ENCODE measurements at regions not wholly inside any gene's neighbourhood (a gene's known extent, or its start where the extent isn't known, plus 50 kb on each side); places are given as distances from the start of the nearest gene placed in this dataset.

DNA sequence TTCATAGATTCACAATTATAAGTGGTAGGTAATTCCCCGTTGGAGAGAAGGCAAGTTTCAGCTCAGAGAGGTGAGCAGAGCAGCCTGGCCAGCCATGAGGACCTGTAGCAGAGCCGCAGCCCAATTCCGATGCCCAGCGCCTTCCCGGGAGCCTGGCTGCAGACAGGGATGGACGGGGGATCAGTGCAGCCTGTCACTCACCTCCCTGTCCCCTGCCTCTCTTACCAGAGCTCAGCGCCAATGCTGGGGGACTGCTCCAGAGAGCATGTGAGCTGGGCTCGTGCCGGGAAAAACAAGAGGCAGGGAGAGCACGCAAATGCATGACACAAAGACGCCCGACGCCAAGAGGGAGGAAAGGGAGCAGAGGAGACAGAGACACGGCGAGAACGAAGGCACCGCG lies 231.9 kb downstream of the BCL11B start:
- Histone ChIP-seq H3K36me3 (no peaks in the 10 kb centered on the region), H3K4me3 (no peak overlapping the region), H3K27me3 (no peaks in the 10 kb centered on the region), H3K27ac (no peak overlapping the region), H3K9me3 (no peaks in the 10 kb centered on the region), H3K4me1 (peaks cover 0 to 3% of the 10 kb centered on the region in 2 donors)
- intact Hi-C loops (cut with DNase I; ENCODE audit: low total_unique reads): no loop called here
- no peak for DNase-seq (ENCODE audit: low spot score in 2 of 2)
- TF ChIP-seq, protein P1, sequence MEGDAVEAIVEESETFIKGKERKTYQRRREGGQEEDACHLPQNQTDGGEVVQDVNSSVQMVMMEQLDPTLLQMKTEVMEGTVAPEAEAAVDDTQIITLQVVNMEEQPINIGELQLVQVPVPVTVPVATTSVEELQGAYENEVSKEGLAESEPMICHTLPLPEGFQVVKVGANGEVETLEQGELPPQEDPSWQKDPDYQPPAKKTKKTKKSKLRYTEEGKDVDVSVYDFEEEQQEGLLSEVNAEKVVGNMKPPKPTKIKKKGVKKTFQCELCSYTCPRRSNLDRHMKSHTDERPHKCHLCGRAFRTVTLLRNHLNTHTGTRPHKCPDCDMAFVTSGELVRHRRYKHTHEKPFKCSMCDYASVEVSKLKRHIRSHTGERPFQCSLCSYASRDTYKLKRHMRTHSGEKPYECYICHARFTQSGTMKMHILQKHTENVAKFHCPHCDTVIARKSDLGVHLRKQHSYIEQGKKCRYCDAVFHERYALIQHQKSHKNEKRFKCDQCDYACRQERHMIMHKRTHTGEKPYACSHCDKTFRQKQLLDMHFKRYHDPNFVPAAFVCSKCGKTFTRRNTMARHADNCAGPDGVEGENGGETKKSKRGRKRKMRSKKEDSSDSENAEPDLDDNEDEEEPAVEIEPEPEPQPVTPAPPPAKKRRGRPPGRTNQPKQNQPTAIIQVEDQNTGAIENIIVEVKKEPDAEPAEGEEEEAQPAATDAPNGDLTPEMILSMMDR (IDR thresholded peaks at IDR 0.05): no peak
- TF ChIP-seq POLR2AphosphoS5 (IDR thresholded peaks at IDR 0.05): no peak
- TF ChIP-seq POLR2A (IDR thresholded peaks at IDR 0.05): no peak

DNA sequence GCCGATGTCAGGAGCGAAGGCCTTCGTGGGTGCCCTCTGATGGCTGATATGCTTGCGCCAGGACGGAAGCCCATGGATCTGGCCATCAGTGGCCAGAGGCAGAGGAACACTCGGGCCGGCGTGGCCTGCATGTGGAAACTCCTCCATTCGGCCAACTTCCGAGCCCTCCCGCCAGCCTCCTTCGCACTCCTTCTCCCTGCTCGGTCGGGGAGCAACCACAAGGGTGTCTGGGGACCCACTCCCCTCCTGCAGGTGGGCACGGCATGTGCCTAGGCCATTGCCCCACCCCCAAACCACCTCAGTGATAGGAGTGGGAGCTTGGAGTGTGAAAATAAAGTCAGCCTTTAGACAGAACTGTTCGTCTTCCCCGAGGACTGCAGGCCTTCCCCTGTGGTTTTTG lies 231.3 kb downstream of the BCL11B start:
- no peaks in the 10 kb centered on the region for H3K27me3 ChIP-seq
- H3K27ac ChIP-seq: no peak overlapping the region
- no peaks in the 10 kb centered on the region for H3K36me3 ChIP-seq
- intact Hi-C loops (cut with DNase I; ENCODE audit: low total_unique reads): no loop called here
- no peak overlapping the region for H3K4me3 ChIP-seq
- TF ChIP-seq, protein P1 (IDR thresholded peaks at IDR 0.05): no peak
- TF ChIP-seq POLR2A (IDR thresholded peaks at IDR 0.05) (no peak), POLR2AphosphoS5 (IDR thresholded peaks at IDR 0.05) (no peak)
- DNase-seq (ENCODE audit: low spot score in 2 of 2): no peak
- H3K9me3 ChIP-seq: no peaks in the 10 kb centered on the region
- H3K4me1 ChIP-seq: peaks cover 0 to under 1% of the 10 kb centered on the region in 2 donors

DNA sequence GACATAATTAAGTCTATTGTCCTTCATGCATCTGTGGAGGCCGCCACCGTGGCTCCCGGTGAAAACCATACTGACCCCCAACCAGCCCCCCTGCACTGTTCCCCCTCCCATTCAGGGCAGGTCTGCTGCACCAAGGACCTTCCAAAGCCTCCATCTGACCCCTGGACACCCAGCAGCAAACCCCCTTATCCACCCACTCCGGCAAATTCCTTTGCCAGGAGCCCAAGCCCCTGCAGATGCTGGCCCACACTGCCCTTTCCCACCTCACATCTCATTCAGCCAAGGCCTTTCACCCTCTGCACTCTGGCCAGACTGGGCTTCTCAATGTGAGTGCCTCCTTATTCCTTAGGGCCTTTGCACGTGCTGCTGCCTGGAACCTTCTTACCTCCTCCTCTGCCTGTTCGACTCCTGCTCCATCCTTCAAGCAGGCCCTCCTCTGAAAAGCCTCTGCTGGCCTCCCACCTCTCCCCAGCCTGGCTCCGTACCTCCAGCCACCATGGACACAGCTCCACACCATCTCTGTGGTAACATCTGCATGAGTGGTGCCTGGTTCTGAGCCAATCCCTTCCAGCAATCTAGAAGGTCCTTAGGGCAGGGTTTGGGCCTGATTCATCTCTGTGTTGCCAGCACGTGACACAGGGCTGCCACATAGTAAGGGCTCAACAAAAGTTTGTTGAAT lies 230.7 kb downstream of the BCL11B start:
- no peak for TF ChIP-seq POLR2AphosphoS5 (IDR thresholded peaks at IDR 0.05)
- TF ChIP-seq, protein P1 (IDR thresholded peaks at IDR 0.05): no peak
- TF ChIP-seq POLR2A (IDR thresholded peaks at IDR 0.05): no peak
- no peaks in the 10 kb centered on the region for H3K27me3 ChIP-seq
- H3K27ac ChIP-seq: no peak overlapping the region
- intact Hi-C loops (cut with DNase I; ENCODE audit: low total_unique reads): no loop called here
- no peaks in the 10 kb centered on the region for H3K9me3 ChIP-seq
- no peak overlapping the region for H3K4me3 ChIP-seq
- H3K36me3 ChIP-seq: no peaks in the 10 kb centered on the region
- no peaks in the 10 kb centered on the region for H3K4me1 ChIP-seq
- no peak for DNase-seq (ENCODE audit: low spot score in 2 of 2)

DNA sequence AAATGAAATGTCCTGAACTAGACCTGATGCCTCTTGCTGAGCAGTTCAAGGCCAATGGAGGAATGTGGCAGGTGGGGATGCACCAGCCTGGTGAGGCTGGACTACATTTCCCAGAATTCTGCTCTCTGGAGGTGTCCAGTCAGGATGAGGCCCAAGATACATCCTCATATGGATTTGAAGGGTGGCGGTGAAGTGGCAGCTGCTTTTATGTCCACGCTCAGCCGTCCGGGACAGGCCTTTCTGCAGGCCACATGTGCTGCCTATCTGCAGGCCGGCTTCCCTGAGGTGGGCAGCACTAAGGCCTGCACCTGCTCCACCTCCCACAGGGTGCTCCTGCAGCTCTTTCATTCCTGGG lies 230.2 kb downstream of the BCL11B start:
- intact Hi-C loops (cut with DNase I; ENCODE audit: low total_unique reads): no loop called here
- Histone ChIP-seq H3K4me1 (no peaks in the 10 kb centered on the region), H3K36me3 (no peaks in the 10 kb centered on the region), H3K4me3 (no peak overlapping the region), H3K9me3 (no peaks in the 10 kb centered on the region), H3K27ac (no peak overlapping the region), H3K27me3 (no peaks in the 10 kb centered on the region)
- TF ChIP-seq POLR2A (IDR thresholded peaks at IDR 0.05) (no peak), POLR2AphosphoS5 (IDR thresholded peaks at IDR 0.05) (no peak)
- TF ChIP-seq, protein P1 (IDR thresholded peaks at IDR 0.05): no peak
- no peak for DNase-seq (ENCODE audit: low spot score in 2 of 2)

DNA sequence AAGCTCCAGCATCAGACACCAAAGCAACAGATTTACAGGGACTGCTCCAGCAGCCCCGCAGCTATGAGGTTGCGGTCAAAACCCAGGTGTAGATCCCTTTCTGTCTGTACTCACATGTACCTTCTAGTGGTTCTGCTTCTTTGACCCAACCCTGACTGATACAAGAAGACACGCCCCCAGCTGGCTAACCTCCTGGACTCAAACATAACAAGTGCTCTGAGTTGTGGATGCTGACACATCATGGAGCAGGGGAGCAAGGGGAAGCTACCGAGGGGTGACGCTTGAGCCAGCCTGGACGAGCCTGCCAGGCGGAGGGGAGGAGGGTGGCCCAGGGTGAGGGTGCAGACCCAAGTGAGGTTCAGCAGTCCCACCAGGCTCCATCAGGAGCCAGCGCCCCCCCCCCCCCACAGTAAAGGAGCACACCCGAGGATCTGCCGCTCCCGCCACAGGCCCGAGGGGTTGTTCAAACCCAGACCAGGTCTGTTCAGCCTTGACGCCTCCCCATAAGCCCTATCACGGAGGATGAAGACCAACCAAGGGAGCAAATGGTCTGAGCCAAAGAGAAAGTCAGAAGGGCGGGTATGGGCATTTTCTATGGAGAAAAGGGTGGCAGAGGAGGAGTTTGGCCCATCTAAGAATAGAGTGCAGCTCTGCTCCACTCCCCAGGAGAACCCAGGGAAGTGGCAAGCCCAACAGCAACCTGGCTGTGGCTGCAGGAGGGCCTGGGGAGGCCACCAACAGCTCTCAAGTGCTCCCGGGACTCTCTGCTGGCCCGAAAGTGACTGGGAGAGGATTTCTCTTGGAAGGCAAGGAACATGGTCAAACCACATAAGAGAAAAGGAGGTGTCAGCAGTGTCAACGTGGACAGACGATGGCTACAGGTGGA lies 229.4 kb downstream of the BCL11B start:
- DNase-seq (ENCODE audit: low spot score in 2 of 2): no peak
- no peak for TF ChIP-seq POLR2AphosphoS5 (IDR thresholded peaks at IDR 0.05)
- no peak for TF ChIP-seq POLR2A (IDR thresholded peaks at IDR 0.05)
- TF ChIP-seq, protein P1 (IDR thresholded peaks at IDR 0.05): no peak
- intact Hi-C loops (cut with DNase I; ENCODE audit: low total_unique reads): no loop called here
- Histone ChIP-seq H3K36me3 (no peaks in the 10 kb centered on the region), H3K27me3 (no peaks in the 10 kb centered on the region), H3K4me3 (no peak overlapping the region), H3K27ac (no peak overlapping the region), H3K4me1 (no peaks in the 10 kb centered on the region), H3K9me3 (no peaks in the 10 kb centered on the region)

Data from breast epithelium (tissue), 4 donors.